ENCODE measurements at regions not wholly inside any gene's neighbourhood (a gene's known extent, or its start where the extent isn't known, plus 50 kb on each side); places are given as distances from the start of the nearest gene placed in this dataset.

GRCh38 chr6:19525673-19526072 is 311.5 kb upstream of the ID4 start:
- Histone ChIP-seq H3K4me1 (no peaks in the 10 kb centered on the region), H3K4me3 (no peak overlapping the region), H3K27me3 (no peaks in the 10 kb centered on the region), H3K36me3 (no peaks in the 10 kb centered on the region), H3K27ac (no peak overlapping the region), H3K9me3 (no peaks in the 10 kb centered on the region)
- intact Hi-C loops (cut with DNase I) = no loop called here
- FAIRE-seq (no peak), DNase-seq (no peak), ATAC-seq (no peak)
- no peak for TF ChIP-seq CTCF (IDR thresholded peaks at IDR 0.05)
- 71 to 87% methylated on average over 3 of the region's 3 CpGs for WGBS, 2 donors

- no peak for ATAC-seq
- Histone ChIP-seq H3K9me3 (no peaks in the 10 kb centered on the region), H3K4me1 (no peaks in the 10 kb centered on the region), H3K27me3 (no peaks in the 10 kb centered on the region), H3K36me3 (no peaks in the 10 kb centered on the region), H3K4me3 (no peak overlapping the region), H3K27ac (no peak overlapping the region)
- TF ChIP-seq CTCF (IDR thresholded peaks at IDR 0.05) = no peak
- intact Hi-C loops (cut with DNase I) = no loop called here
- no peak for FAIRE-seq
- 58 to 76% methylated on average over 1 of the region's 1 CpG for WGBS, 2 donors
- no peak for DNase-seq
Measured at GRCh38 chr6:19530188-19530587, 307.0 kb upstream of the ID4 start.

- FAIRE-seq (no peak), ATAC-seq (no peak), DNase-seq (peak in 1 of 6 donors; percentile 9)
- H3K27me3 ChIP-seq = no peaks in the 10 kb centered on the region
- no peaks in the 10 kb centered on the region for H3K4me1 ChIP-seq
- H3K27ac ChIP-seq = no peak overlapping the region
- TF ChIP-seq CTCF (IDR thresholded peaks at IDR 0.05) = no peak
- no peak overlapping the region for H3K4me3 ChIP-seq
- H3K36me3 ChIP-seq = no peaks in the 10 kb centered on the region
- no peaks in the 10 kb centered on the region for H3K9me3 ChIP-seq
- intact Hi-C loops (cut with DNase I) = no loop called here
- WGBS, 2 donors = 17 to 20% methylated on average over 2 of the region's 2 CpGs
Measured at GRCh38 chr6:19535351-19535750, 301.8 kb upstream of the ID4 start.

GRCh38 chr6:19536838-19537237 is 300.3 kb upstream of the ID4 start:
- H3K9me3 ChIP-seq = no peaks in the 10 kb centered on the region
- TF ChIP-seq CTCF (IDR thresholded peaks at IDR 0.05) = no peak
- DNase-seq = no peak
- no peaks in the 10 kb centered on the region for H3K4me1 ChIP-seq
- H3K27me3 ChIP-seq = no peaks in the 10 kb centered on the region
- 72 to 82% methylated on average over 3 of the region's 3 CpGs for WGBS, 2 donors
- H3K4me3 ChIP-seq = no peak overlapping the region
- FAIRE-seq = no peak
- no peaks in the 10 kb centered on the region for H3K36me3 ChIP-seq
- H3K27ac ChIP-seq = no peak overlapping the region
- no peak for ATAC-seq
- intact Hi-C loops (cut with DNase I) = no loop called here

GRCh38 chr6:19538096-19538495 is 299.1 kb upstream of the ID4 start:
- peak; percentile 63 to 84 (median 68) for DNase-seq
- TF ChIP-seq CTCF (IDR thresholded peaks at IDR 0.05) = no peak
- H3K27me3 ChIP-seq = no peaks in the 10 kb centered on the region
- intact Hi-C loops (cut with DNase I) = no loop called here
- 8 to 14% methylated on average over 12 of the region's 12 CpGs for whole genome bisulfite sequencing, 2 donors
- peak overlapping the region in 1 of 4 donors; percentile 1 for H3K27ac ChIP-seq
- H3K4me1 ChIP-seq = no peaks in the 10 kb centered on the region
- no peaks in the 10 kb centered on the region for H3K36me3 ChIP-seq
- no peaks in the 10 kb centered on the region for H3K9me3 ChIP-seq
- no peak overlapping the region for H3K4me3 ChIP-seq
- peak; percentile 85 to 97 (median 96) for ATAC-seq
- no peak for FAIRE-seq
